ENCODE measurements at regions not wholly inside any gene's neighbourhood (a gene's known extent, or its start where the extent isn't known, plus 50 kb on each side); places are given as distances from the start of the nearest gene placed in this dataset.

- no peak for TF ChIP-seq CTCF (IDR thresholded peaks at IDR 0.05; ENCODE audit: low read length)
- TF ChIP-seq EZH2 (optimal IDR thresholded peaks at IDR 0.05; ENCODE audit: low read depth, low read length): no peak
- no peak for TF ChIP-seq EZH2phosphoT487 (IDR thresholded peaks at IDR 0.05; ENCODE audit: low read length)
Observed at GRCh38 chr1:213898684-213899083, 89.1 kb upstream of the PROX1 start.

Data from MM.1S (cell line).